WERI-Rb-1 (cell line): ENCODE measurements at regions not wholly inside any gene's neighbourhood (a gene's known extent, or its start where the extent isn't known, plus 50 kb on each side); places are given as distances from the start of the nearest gene placed in this dataset.

Experiments
- DNase-seq: peaks from one replicate; pipeline ENCODE4 v3.0.0-alpha.2; 2020
- H3K27ac ChIP-seq: fragments of 250-450 bp; sonication (Bioruptor Pico); 2 replicates; pipeline ENCODE4 v1.5.1; 2020; ENCODE audit warnings: mild to moderate bottlenecking, moderate library complexity
- H3K27me3 ChIP-seq: fragments of 250-450 bp; sonication (Bioruptor Pico); 2 replicates; pipeline ENCODE4 v1.5.1; 2021; ENCODE audit warnings: mild to moderate bottlenecking, low read depth, moderate library complexity; ENCODE audit not compliant: insufficient read depth, severe bottlenecking
- H3K36me3 ChIP-seq: fragments of 250-450 bp; sonication (Bioruptor Pico); 2 replicates; pipeline ENCODE4 v1.5.1; 2020; ENCODE audit warnings: mild to moderate bottlenecking, moderate library complexity
- H3K4me3 ChIP-seq: 2 replicates; pipeline ENCODE4 v1.5.1; 2011; ENCODE audit warnings: low read depth, mild to moderate bottlenecking, control low read depth, low read length
- H3K9me3 ChIP-seq: fragments of 250-450 bp; sonication (Bioruptor Pico); 2 replicates; pipeline ENCODE4 v1.5.1; 2021; ENCODE audit warnings: mild to moderate bottlenecking, moderate library complexity; ENCODE audit not compliant: severe bottlenecking
- CTCF ChIP-seq: IDR thresholded peaks from 2 replicates; pipeline ENCODE4 v1.5.1; 2011; ENCODE audit warnings: low read depth, mild to moderate bottlenecking, control low read depth, inconsistent platforms, low read length

DNA sequence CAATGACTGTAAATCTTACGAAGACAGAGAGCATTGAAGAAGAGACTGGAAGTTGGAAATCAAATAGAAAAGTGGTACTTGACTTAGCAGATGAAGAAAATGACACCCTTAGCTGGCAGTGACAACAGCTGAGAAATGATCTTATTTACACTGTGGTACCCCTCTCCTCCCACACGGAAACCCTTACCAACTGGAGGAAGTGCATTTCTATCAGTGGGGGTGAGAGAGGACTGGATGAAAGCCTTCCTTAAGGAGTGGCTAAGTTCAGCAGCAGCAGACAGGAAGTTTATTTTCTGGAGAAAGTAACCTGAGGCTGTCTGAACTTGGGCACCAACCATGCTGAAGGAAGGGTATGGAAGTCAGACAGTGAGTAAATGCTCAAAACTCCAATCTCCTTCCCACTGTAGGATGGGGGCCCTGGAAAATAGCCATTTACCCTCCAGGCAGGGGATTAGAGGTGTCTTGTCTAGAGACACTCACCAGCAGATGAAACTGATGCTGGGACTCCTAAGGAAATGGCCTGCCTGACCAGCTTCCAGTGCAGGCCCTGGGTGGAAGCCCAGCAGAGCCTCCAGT lies 160.2 kb upstream of the NCK2 start:
- no peak overlapping the region for H3K4me3 ChIP-seq
- TF ChIP-seq CTCF = no peak
- DNase-seq = no peak
- H3K27me3 ChIP-seq = no peaks in the 10 kb centered on the region
- no peaks in the 10 kb centered on the region for H3K36me3 ChIP-seq
- no peaks in the 10 kb centered on the region for H3K9me3 ChIP-seq
- H3K27ac ChIP-seq = no peak overlapping the region

DNA sequence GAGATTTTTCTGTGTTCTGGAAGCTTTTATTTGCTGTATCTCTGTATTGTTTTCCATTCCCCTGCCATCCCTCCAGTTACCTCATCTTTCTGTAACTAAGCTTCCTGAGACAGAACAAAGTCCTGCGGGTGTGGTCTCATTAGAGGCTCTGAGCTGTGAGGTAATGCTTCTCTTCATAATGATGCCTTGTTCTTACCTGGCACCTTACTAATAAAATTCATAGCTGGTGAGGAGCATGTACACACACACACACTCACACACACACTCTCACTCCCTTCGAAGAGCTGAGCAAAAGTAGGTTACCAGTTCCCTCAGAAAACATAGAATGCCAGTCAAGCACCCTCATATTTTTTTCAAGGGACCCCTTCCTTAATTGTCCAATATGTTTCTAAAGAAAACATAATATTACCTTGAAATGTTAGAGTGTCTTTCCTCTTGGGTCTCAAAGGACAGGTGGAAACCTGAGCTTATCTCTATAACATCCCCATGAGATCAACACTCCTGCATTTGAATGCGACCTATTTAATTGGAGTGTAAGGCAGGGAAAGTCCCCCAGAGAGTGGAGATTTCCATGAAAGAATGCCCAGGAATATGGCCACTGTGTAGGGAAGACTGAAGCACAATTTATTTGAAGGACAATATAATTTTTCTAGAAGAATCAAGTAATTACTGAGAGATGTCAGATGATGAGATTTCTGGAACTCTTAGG lies 161.6 kb upstream of the NCK2 start:
- H3K27me3 ChIP-seq = no peaks in the 10 kb centered on the region
- H3K9me3 ChIP-seq = no peaks in the 10 kb centered on the region
- TF ChIP-seq CTCF = no peak
- no peak overlapping the region for H3K27ac ChIP-seq
- DNase-seq = no peak
- H3K36me3 ChIP-seq = no peaks in the 10 kb centered on the region
- no peak overlapping the region for H3K4me3 ChIP-seq

GRCh38 chr2:105581555-105581944 lies 163.2 kb upstream of the NCK2 start:
- Histone ChIP-seq H3K27ac (no peak overlapping the region), H3K9me3 (no peaks in the 10 kb centered on the region), H3K36me3 (no peaks in the 10 kb centered on the region), H3K27me3 (no peaks in the 10 kb centered on the region), H3K4me3 (no peak overlapping the region)
- no peak for DNase-seq
- no peak for TF ChIP-seq CTCF

DNA sequence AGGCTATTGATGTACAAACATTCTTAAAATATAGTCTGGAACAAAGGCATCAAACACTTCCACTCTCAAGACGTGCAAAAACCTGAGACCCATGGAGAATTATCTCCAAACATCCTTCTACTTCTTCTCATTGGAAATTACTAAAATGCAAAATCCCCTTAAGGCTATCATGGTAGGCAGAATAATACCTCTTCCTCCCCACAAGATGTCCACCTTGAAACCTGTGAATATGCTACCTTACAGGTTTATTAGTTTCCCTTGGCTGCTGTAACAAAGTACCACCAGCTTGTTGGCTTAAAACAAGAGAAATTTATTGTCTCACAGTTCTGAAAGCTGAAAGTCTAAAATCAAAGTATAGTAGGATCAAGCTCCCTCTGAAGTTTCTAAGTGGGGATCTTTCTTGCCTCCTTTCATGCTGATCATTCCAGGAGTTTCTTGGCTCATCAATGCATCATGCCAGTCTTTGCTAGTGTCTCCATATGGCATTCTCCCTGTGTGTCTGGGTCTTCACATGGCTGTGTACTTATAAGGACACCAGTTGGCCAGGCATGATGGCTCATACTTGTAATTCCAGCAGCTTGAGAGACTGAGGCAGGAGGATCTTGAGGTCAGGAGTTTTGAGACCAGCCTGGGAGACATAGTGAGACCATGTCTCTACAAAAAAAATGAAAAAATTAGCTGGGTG lies 163.7 kb upstream of the NCK2 start:
- no peaks in the 10 kb centered on the region for H3K9me3 ChIP-seq
- TF ChIP-seq CTCF = no peak
- H3K36me3 ChIP-seq = no peaks in the 10 kb centered on the region
- H3K27me3 ChIP-seq = no peaks in the 10 kb centered on the region
- no peak for DNase-seq
- H3K4me3 ChIP-seq = no peak overlapping the region
- no peak overlapping the region for H3K27ac ChIP-seq

DNA sequence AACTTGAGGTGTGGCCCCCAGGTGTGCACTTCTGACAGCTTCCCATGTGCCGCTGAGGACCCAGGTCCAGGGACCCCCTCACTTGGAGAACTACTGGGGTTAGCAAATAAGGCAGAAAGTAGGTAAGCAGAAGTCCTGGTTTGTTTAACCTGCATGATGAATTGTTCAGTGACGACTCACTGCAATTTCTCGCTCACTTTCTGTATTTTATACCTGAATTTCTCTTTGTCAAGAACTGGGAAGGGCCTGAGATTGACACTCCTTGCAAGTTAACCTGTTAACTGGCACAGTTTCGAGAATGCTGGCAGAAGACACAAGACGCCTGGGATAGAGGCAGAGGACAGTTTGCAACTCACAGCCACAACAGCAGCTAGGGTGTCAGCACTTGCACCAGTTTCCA lies 164.5 kb upstream of the NCK2 start:
- H3K27me3 ChIP-seq = no peaks in the 10 kb centered on the region
- H3K27ac ChIP-seq = no peak overlapping the region
- H3K36me3 ChIP-seq = no peaks in the 10 kb centered on the region
- no peak overlapping the region for H3K4me3 ChIP-seq
- DNase-seq = no peak
- H3K9me3 ChIP-seq = no peaks in the 10 kb centered on the region
- no peak for TF ChIP-seq CTCF

- no peak overlapping the region for H3K4me3 ChIP-seq
- no peak for DNase-seq
- no peaks in the 10 kb centered on the region for H3K27me3 ChIP-seq
- H3K36me3 ChIP-seq = no peaks in the 10 kb centered on the region
- TF ChIP-seq CTCF = no peak
- H3K27ac ChIP-seq = no peak overlapping the region
- no peaks in the 10 kb centered on the region for H3K9me3 ChIP-seq
Observed at GRCh38 chr2:105578166-105578565, 166.5 kb upstream of the NCK2 start.
